ENCODE measurements at regions not wholly inside any gene's neighbourhood (a gene's known extent, or its start where the extent isn't known, plus 50 kb on each side); places are given as distances from the start of the nearest gene placed in this dataset.

DNA sequence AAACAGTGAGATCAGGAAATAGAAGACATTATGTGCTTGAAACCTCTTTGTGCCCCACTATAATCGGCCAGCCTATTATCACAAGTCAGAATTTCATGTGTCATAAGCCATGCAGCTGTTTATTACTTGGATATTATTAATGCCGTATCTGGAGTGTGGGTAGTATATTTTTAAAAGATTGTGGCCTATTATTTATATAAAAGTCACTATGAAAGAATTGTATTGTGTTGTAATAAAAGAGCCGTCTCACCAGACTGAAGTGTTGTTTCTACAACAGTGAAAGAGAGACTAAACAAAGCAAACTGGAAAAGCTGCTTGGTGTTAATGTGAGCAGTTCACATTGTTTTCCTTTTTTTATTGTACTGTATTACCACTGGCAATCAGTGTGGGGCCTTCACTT is 449.1 kb downstream of the PSAT1 start:
- intact Hi-C loops (cut with DNase I; ENCODE audit: low total_unique reads), result no loop called here

DNA sequence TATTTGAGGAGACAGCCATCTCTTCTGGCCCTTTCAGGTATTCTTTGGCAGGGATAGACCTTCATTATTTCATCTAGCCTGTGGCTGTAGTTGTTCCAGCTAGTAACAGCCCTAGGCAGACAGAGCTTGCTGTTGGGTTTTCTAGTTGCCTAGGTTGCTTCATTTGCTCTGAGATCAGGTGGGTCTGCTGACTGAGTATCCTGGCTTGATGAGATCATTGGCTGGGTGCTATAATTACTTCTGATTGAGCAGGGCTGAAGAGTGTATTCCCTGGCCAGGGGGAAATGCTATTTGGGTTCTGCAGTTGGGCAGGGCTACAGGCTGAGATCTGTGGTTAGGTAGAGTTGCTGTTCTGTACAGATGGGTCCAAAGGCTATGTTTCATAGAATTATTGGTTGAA is 456.1 kb downstream of the PSAT1 start:
- no peaks in the 10 kb centered on the region for H3K4me1 ChIP-seq
- H3K4me3 ChIP-seq, result no peak overlapping the region
- TF ChIP-seq, protein P1, sequence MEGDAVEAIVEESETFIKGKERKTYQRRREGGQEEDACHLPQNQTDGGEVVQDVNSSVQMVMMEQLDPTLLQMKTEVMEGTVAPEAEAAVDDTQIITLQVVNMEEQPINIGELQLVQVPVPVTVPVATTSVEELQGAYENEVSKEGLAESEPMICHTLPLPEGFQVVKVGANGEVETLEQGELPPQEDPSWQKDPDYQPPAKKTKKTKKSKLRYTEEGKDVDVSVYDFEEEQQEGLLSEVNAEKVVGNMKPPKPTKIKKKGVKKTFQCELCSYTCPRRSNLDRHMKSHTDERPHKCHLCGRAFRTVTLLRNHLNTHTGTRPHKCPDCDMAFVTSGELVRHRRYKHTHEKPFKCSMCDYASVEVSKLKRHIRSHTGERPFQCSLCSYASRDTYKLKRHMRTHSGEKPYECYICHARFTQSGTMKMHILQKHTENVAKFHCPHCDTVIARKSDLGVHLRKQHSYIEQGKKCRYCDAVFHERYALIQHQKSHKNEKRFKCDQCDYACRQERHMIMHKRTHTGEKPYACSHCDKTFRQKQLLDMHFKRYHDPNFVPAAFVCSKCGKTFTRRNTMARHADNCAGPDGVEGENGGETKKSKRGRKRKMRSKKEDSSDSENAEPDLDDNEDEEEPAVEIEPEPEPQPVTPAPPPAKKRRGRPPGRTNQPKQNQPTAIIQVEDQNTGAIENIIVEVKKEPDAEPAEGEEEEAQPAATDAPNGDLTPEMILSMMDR (IDR thresholded peaks at IDR 0.05 in 4 of 5, conservative IDR thresholded peaks at IDR 0.05 in 1 of 5), result no peak
- TF ChIP-seq POLR2A (IDR thresholded peaks at IDR 0.05), result no peak
- in situ Hi-C loops (cut with MboI; ENCODE audit: low sequenced_read_pairs in 4 of 4) (no loop called here), intact Hi-C loops (cut with DNase I; ENCODE audit: low total_unique reads) (no loop called here)
- DNase-seq (no peak), ATAC-seq (no peak)
- H3K9me3 ChIP-seq, result no peaks in the 10 kb centered on the region
- H3K36me3 ChIP-seq, result no peaks in the 10 kb centered on the region
- H3K27me3 ChIP-seq, result no peaks in the 10 kb centered on the region
- H3K27ac ChIP-seq, result no peak overlapping the region

More for the DNA sequence above, 449.1 kb downstream of the PSAT1 start:
- in situ Hi-C loops (cut with MboI; ENCODE audit: low sequenced_read_pairs in 4 of 4), result no loop called here
- Histone ChIP-seq H3K27ac (no peak overlapping the region), H3K27me3 (no peaks in the 10 kb centered on the region), H3K4me1 (no peaks in the 10 kb centered on the region), H3K36me3 (no peaks in the 10 kb centered on the region), H3K9me3 (no peaks in the 10 kb centered on the region), H3K4me3 (no peak overlapping the region)
- DNase-seq (no peak), ATAC-seq (no peak)
- no peak for TF ChIP-seq POLR2A (IDR thresholded peaks at IDR 0.05)
- TF ChIP-seq, protein P1 (IDR thresholded peaks at IDR 0.05 in 4 of 5, conservative IDR thresholded peaks at IDR 0.05 in 1 of 5), result no peak

DNA sequence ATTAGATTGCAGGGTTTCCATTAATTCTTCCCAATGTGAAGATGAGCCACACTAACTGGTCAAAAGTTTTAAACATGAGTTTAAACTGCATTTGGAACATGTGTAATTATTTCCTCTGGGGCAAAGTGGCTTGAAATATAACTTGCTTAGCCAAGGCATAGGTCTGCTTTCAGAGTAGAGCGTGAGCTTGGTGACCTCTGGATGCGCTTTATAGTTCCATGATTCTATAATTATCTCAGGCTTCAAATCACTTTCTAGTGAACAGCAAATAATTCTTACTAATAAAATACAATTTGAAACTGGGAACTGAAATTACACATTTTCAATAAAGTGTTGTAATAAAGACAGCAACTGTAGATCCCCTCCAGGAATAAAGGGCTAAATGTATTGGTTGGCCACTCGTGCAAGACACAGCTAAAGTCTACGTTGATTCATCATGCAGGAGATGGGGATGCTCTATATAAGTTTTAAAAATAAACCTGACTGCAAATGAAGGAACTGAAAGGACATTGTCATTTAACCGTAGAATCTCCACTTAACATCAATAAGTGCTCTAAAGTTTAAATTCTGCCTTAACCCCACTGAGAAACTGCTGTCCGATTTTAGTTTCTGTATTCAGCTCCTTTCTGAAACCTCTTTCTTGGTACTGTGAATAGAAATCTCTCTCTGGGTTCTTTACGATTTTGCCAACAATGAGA is 460.0 kb downstream of the PSAT1 start:
- no peak for ATAC-seq
- no peaks in the 10 kb centered on the region for H3K4me1 ChIP-seq
- intact Hi-C loops (cut with DNase I; ENCODE audit: low total_unique reads), result no loop called here
- H3K4me3 ChIP-seq, result no peak overlapping the region
- no peaks in the 10 kb centered on the region for H3K27me3 ChIP-seq
- in situ Hi-C loops (cut with MboI; ENCODE audit: low sequenced_read_pairs in 4 of 4), result no loop called here
- no peaks in the 10 kb centered on the region for H3K36me3 ChIP-seq
- no peak for DNase-seq
- no peaks in the 10 kb centered on the region for H3K9me3 ChIP-seq
- no peak for TF ChIP-seq POLR2A (IDR thresholded peaks at IDR 0.05)
- TF ChIP-seq, protein P1 (IDR thresholded peaks at IDR 0.05 in 4 of 5, conservative IDR thresholded peaks at IDR 0.05 in 1 of 5), result no peak
- no peak overlapping the region for H3K27ac ChIP-seq

DNA sequence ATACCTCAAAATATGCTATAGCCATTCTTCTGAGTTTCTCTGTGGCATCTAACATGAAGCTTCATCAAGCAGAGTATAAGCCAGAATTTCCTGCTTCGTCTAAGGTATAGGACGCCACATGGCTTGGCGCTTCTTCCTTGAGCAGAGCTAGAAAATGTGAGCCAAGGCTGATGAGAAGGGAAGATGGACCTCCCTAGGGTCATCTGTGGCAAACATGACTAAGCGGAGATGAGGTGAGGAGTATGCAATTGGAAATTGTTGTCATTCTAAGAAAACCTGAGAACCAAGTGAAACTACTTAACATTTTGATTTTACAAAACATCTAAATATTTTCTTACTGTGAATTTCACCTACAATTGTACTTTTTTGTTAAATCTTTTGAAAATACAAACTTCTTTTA is 466.5 kb downstream of the PSAT1 start:
- intact Hi-C loops (cut with DNase I; ENCODE audit: low total_unique reads), result no loop called here
- ATAC-seq, result no peak
- in situ Hi-C loops (cut with MboI; ENCODE audit: low sequenced_read_pairs in 4 of 4), result loop anchor here in 1 of 4 donors (10.0 kb wide), 1 partner anchor 59 kb away; no protein-coding TSS in a partner anchor
- no peaks in the 10 kb centered on the region for H3K4me1 ChIP-seq
- no peak overlapping the region for H3K27ac ChIP-seq
- no peaks in the 10 kb centered on the region for H3K36me3 ChIP-seq
- TF ChIP-seq, protein P1 (IDR thresholded peaks at IDR 0.05 in 4 of 5, conservative IDR thresholded peaks at IDR 0.05 in 1 of 5), result no peak
- no peak for TF ChIP-seq POLR2A (IDR thresholded peaks at IDR 0.05)
- no peaks in the 10 kb centered on the region for H3K9me3 ChIP-seq
- H3K4me3 ChIP-seq, result no peak overlapping the region
- H3K27me3 ChIP-seq, result no peaks in the 10 kb centered on the region
- no peak for DNase-seq

DNA sequence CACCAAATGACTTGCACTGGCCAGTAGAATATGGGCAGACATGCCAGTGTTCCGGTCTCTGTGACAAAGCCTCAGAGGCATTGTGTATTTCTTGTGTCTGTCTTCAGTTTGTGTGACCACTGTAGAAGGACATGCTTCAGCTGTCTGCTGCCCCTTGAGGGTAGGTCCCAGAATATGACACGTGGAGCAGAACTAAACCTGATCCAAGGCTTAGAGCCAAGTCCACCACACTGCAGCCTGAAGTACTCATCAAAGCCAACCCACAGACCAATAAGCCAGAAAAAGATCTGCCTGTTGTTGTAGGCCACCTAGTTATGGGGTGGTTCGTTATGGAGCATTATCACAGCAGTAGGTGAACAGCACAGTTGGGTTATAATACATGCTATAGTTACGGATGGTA is 468.9 kb downstream of the PSAT1 start:
- in situ Hi-C loops (cut with MboI; ENCODE audit: low sequenced_read_pairs in 4 of 4), result loop anchor here in 1 of 4 donors (10.0 kb wide), 1 partner anchor 61 kb away; no protein-coding TSS in a partner anchor

More for the DNA sequence above, 468.9 kb downstream of the PSAT1 start:
- H3K9me3 ChIP-seq, result no peaks in the 10 kb centered on the region
- TF ChIP-seq, protein P1 (IDR thresholded peaks at IDR 0.05 in 4 of 5, conservative IDR thresholded peaks at IDR 0.05 in 1 of 5), result no peak
- TF ChIP-seq POLR2A (IDR thresholded peaks at IDR 0.05), result no peak
- ATAC-seq, result no peak
- intact Hi-C loops (cut with DNase I; ENCODE audit: low total_unique reads), result no loop called here
- no peak overlapping the region for H3K4me3 ChIP-seq
- no peaks in the 10 kb centered on the region for H3K4me1 ChIP-seq
- H3K27ac ChIP-seq, result no peak overlapping the region
- DNase-seq, result no peak
- H3K27me3 ChIP-seq, result no peaks in the 10 kb centered on the region
- H3K36me3 ChIP-seq, result no peaks in the 10 kb centered on the region

Data from gastrocnemius medialis (tissue), 4 donors.